Calu3 (cell line): ENCODE measurements at regions not wholly inside any gene's neighbourhood (a gene's known extent, or its start where the extent isn't known, plus 50 kb on each side); places are given as distances from the start of the nearest gene placed in this dataset.
A peak's percentile ranks its signal among the peaks of the same experiment; 100 is the strongest.

Experiments used
- BruUV-seq: library from RNA; stranded (reverse); fragments of 400-500 nt; replicated peaks from 2 replicates; lab custom pipeline; 2021; lab: Mats Ljungman, UMichigan
- CTCF ChIA-PET: fragments of 300-600 bp; sonication (Branson Sonifier 250); formaldehyde crosslinking; loops from one replicate; lab custom pipeline; 2022; ENCODE audit warnings: antibody characterized with exemption; lab: Charles Lee
- DNase-seq: peaks from one replicate; pipeline ENCODE4 v3.0.0; 2022
- H3K27ac Mint-ChIP-seq: one replicate; pipeline ENCODE4 v1.8.0; 2022; ENCODE audit warnings: mixed read lengths; ENCODE audit not compliant: unreplicated experiment
- H3K27me3 Mint-ChIP-seq: one replicate; pipeline ENCODE4 v1.8.0; 2022; ENCODE audit warnings: mixed read lengths; ENCODE audit not compliant: unreplicated experiment
- H3K36me3 Mint-ChIP-seq: one replicate; pipeline ENCODE4 v1.8.0; 2022; ENCODE audit warnings: mild to moderate bottlenecking, moderate library complexity, mixed read lengths; ENCODE audit not compliant: insufficient read depth, unreplicated experiment
- H3K4me1 Mint-ChIP-seq: one replicate; pipeline ENCODE4 v1.8.0; 2022; ENCODE audit warnings: mild to moderate bottlenecking, low read depth, mixed read lengths; ENCODE audit not compliant: unreplicated experiment
- H3K4me3 Mint-ChIP-seq: one replicate; pipeline ENCODE4 v1.8.0; 2022; ENCODE audit warnings: mild to moderate bottlenecking, low read depth, moderate library complexity, mixed read lengths; ENCODE audit not compliant: unreplicated experiment
- H3K9me3 Mint-ChIP-seq: one replicate; pipeline ENCODE4 v1.8.0; 2022; ENCODE audit warnings: low read depth, mixed read lengths; ENCODE audit not compliant: unreplicated experiment
- CTCF ChIP-seq: fragments of 200-600 bp; IDR thresholded peaks from one replicate; pipeline ENCODE4 v1.8.0; 2022; ENCODE audit warnings: antibody characterized with exemption; ENCODE audit not compliant: unreplicated experiment
- intact Hi-C: fragments of 100-400 bp; cut with micrococcal nuclease; formaldehyde crosslinking; loops from one replicate; pipeline ENCODE4 v1.10.0; 2022; ENCODE audit not compliant: unreplicated experiment

GRCh38 chr14:76920331-76921087 is 94.3 kb downstream of the LRRC74A start:
- CTCF ChIA-PET = interaction anchor here (0.5 to 2.7 kb wide), 10 partner anchors 14 to 177 kb away, joined by 3 to 17 read pairs (median 5); partner anchors contain the start of gene IRF2BPL
- Mint-ChIP-seq H3K27ac (peak overlapping the region; percentile 84), H3K4me1 (peaks cover 64% of the 10 kb centered on the region), H3K9me3 (no peaks in the 10 kb centered on the region), H3K27me3 (no peaks in the 10 kb centered on the region), H3K4me3 (no peak overlapping the region), H3K36me3 (peaks cover 13% of the 10 kb centered on the region)
- intact Hi-C loops = no loop called here
- no TSS peak for BruUV-seq
- no peak for TF ChIP-seq CTCF
- DNase-seq = no peak

- no TSS peak for BruUV-seq
- peak; percentile 47 for DNase-seq
Measured at GRCh38 chr14:76919431-76920330, 93.5 kb downstream of the LRRC74A start.

More at GRCh38 chr14:76919431-76920330, 93.5 kb downstream of the LRRC74A start:
- no peaks in the 10 kb centered on the region for H3K27me3 Mint-ChIP-seq
- no peak for TF ChIP-seq CTCF
- no peaks in the 10 kb centered on the region for H3K9me3 Mint-ChIP-seq
- peak overlapping the region; percentile 55 for H3K4me3 Mint-ChIP-seq
- peaks cover 66% of the 10 kb centered on the region for H3K4me1 Mint-ChIP-seq
- peak overlapping the region; percentile 84 for H3K27ac Mint-ChIP-seq
- CTCF ChIA-PET = interaction anchor here (0.5 to 2.7 kb wide), 19 partner anchors 14 to 178 kb away, joined by 3 to 17 read pairs (median 5); partner anchors contain the start of gene IRF2BPL
- H3K36me3 Mint-ChIP-seq = peaks cover 17% of the 10 kb centered on the region
- intact Hi-C loops = loop anchor here (2.0 to 5.0 kb wide), 3 partner anchors 27 to 103 kb away; no protein-coding TSS in a partner anchor
